SK-N-SH (cell line): ENCODE measurements at regions not wholly inside any gene's neighbourhood (a gene's known extent, or its start where the extent isn't known, plus 50 kb on each side); places are given as distances from the start of the nearest gene placed in this dataset.

Experiments used
- CTCF ChIA-PET: fragments of 300-600, 350-600 bp; formaldehyde crosslinking; extraction: SDS; loops from one replicate; lab custom pipeline; 2021; lab: Yijun Ruan, JAX
- POLR2A ChIA-PET: fragments of 350-600 bp; sonication (Branson Sonifier 250); formaldehyde crosslinking; extraction: SDS; loops from one replicate; lab custom pipeline; 2020; ENCODE audit warnings: antibody characterized with exemption, inconsistent platforms; lab: Yijun Ruan, JAX
- DNase-seq: peaks from one replicate; pipeline ENCODE4 v3.0.0; 2012
- H2AFZ ChIP-seq: fragments of 200-600 bp; sonication (generic); 2 replicates; pipeline ENCODE4 v1.8.1; 2016; ENCODE audit warnings: antibody characterized with exemption, mild to moderate bottlenecking, low read depth
- H3F3A ChIP-seq: fragments of 200-600 bp; sonication (generic); replicated peaks from 2 replicates; pipeline ENCODE3; 2016; ENCODE audit warnings: antibody characterized with exemption, mild to moderate bottlenecking; ENCODE audit not compliant: insufficient read depth
- H3K27ac ChIP-seq, 2 experiments: fragments of 200-500 bp in 1 of 2; fragments of 200-600 bp in 1 of 2; sonication (Bioruptor generic) in 1 of 2; sonication (generic), shearing (Covaris generic) in 1 of 2; 2 replicates each; pipeline versions ENCODE4 v1.5.1 to v1.6.1; 2014 to 2016; ENCODE audit warnings: low read depth in 2 of 2, inconsistent platforms in 1 of 2, low read length in 1 of 2, mild to moderate bottlenecking in 1 of 2, mixed read lengths in 1 of 2
- H3K27me3 ChIP-seq: fragments of 200-600 bp; sonication (generic), shearing (Covaris generic); 2 replicates; pipeline ENCODE4 v1.6.1; 2016; ENCODE audit warnings: mixed run types; ENCODE audit not compliant: insufficient read depth
- H3K36me3 ChIP-seq, 2 experiments: fragments of 200-500 bp in 1 of 2; fragments of 200-600 bp in 1 of 2; sonication (Bioruptor generic) in 1 of 2; sonication (generic) in 1 of 2; replicated peaks in 1 of 2; 2 replicates each; pipeline versions ENCODE3 to v1.5.1; 2014 to 2016; ENCODE audit warnings: low read length in 1 of 2, mild to moderate bottlenecking in 1 of 2; ENCODE audit not compliant: insufficient read depth in 2 of 2, control insufficient read depth in 1 of 2
- H3K4me1 ChIP-seq, 2 experiments: fragments of 200-500 bp in 1 of 2; fragments of 200-600 bp in 1 of 2; sonication (Bioruptor generic) in 1 of 2; sonication (generic), shearing (Covaris generic) in 1 of 2; 2 replicates each; pipeline versions ENCODE4 v1.5.1 to v1.6.1; 2014 to 2016; ENCODE audit warnings: low read depth in 1 of 2, low read length in 1 of 2, mixed run types in 1 of 2; ENCODE audit not compliant: insufficient read depth in 2 of 2, control insufficient read depth in 1 of 2
- H3K4me2 ChIP-seq: fragments of 200-600 bp; sonication (generic), shearing (Covaris generic); 2 replicates; pipeline ENCODE4 v1.6.1; 2017; ENCODE audit warnings: mixed run types
- H3K4me3 ChIP-seq, 2 experiments: fragments of 200-500 bp in 1 of 2; fragments of 200-600 bp in 1 of 2; sonication (Bioruptor generic) in 1 of 2; sonication (generic), shearing (Covaris generic) in 1 of 2; 2 replicates each; pipeline versions ENCODE4 v1.5.1 to v1.8.1; 2014 to 2016; ENCODE audit warnings: low read depth in 2 of 2, inconsistent platforms in 1 of 2, low read length in 1 of 2, mild to moderate bottlenecking in 1 of 2, mixed read lengths in 1 of 2, moderate library complexity in 1 of 2
- H3K79me2 ChIP-seq: fragments of 200-600 bp; sonication (generic); 2 replicates; pipeline ENCODE4 v1.8.1; 2017; ENCODE audit warnings: mild to moderate bottlenecking; ENCODE audit not compliant: insufficient read depth
- H3K9ac ChIP-seq: fragments of 200-600 bp; sonication (generic); 2 replicates; pipeline ENCODE4 v1.6.1; 2017; ENCODE audit warnings: mixed run types
- H3K9me2 ChIP-seq: fragments of 200-600 bp; sonication (generic); 2 replicates; pipeline ENCODE4 v1.6.1; 2017; ENCODE audit warnings: mixed run types
- H3K9me3 ChIP-seq: fragments of 200-600 bp; sonication (generic); 2 replicates; pipeline ENCODE4 v1.6.1; 2017; ENCODE audit warnings: mixed run types, mild to moderate bottlenecking, moderate library complexity
- H4K20me1 ChIP-seq: fragments of 200-600 bp; sonication (generic); 2 replicates; pipeline ENCODE4 v1.6.1; 2017; ENCODE audit warnings: mild to moderate bottlenecking, mixed run types; ENCODE audit not compliant: insufficient read depth
- CTCF ChIP-seq: fragments of 200-600 bp; sonication (generic); IDR thresholded peaks from 2 replicates; pipeline ENCODE4 v1.6.1; 2017; ENCODE audit warnings: antibody characterized with exemption, mild to moderate bottlenecking, moderate library complexity
- ELF1 ChIP-seq: IDR thresholded peaks from 2 replicates; pipeline ENCODE4 v1.4.0; 2012
- FOXJ3 ChIP-seq: sonication (generic); formaldehyde crosslinking; IDR thresholded peaks from 2 replicates; pipeline ENCODE4 v1.5.1; 2020; ENCODE audit warnings: mild to moderate bottlenecking, missing genetic modification reagents
- FOXM1 ChIP-seq: IDR thresholded peaks from 2 replicates; pipeline ENCODE4 v1.4.0; 2012; ENCODE audit warnings: low read depth, mild to moderate bottlenecking
- GABPA ChIP-seq: IDR thresholded peaks from 2 replicates; pipeline ENCODE4 v1.4.0; 2012; ENCODE audit warnings: low read depth, mild to moderate bottlenecking
- GATA2 ChIP-seq: sonication (generic); formaldehyde crosslinking; IDR thresholded peaks from 2 replicates; pipeline ENCODE4 v1.5.0; 2020; ENCODE audit warnings: mild to moderate bottlenecking, missing genetic modification reagents
- IRF3 ChIP-seq: fragments of 150-350 bp; IDR thresholded peaks from 2 replicates; pipeline ENCODE4 v1.6.1; 2016; ENCODE audit warnings: mild to moderate bottlenecking, low read depth, low read length
- MAX ChIP-seq: IDR thresholded peaks from 2 replicates; pipeline ENCODE4 v1.4.0; 2012; ENCODE audit warnings: low read depth
- MEF2A ChIP-seq: IDR thresholded peaks from 2 replicates; pipeline ENCODE4 v1.4.0; 2012; ENCODE audit warnings: low read depth, borderline replicate concordance
- MXI1 ChIP-seq: IDR thresholded peaks from 2 replicates; pipeline ENCODE4 v1.6.1; 2012; ENCODE audit warnings: mild to moderate bottlenecking, low read depth, low read length, improper control_type of control experiment
- NRF1 ChIP-seq: IDR thresholded peaks from 2 replicates; pipeline ENCODE4 v1.6.1; 2012; ENCODE audit warnings: low read depth, mild to moderate bottlenecking, low read length
- RAD21 ChIP-seq: IDR thresholded peaks from 2 replicates; pipeline ENCODE4 v1.6.1; 2012; ENCODE audit warnings: mild to moderate bottlenecking, low read length
- RCOR1 ChIP-seq: fragments of 150-350 bp; IDR thresholded peaks from 2 replicates; pipeline ENCODE4 v1.6.1; 2017; ENCODE audit warnings: antibody characterized with exemption, low read length
- RXRA ChIP-seq: IDR thresholded peaks from 2 replicates; pipeline ENCODE4 v1.4.0; 2012; ENCODE audit warnings: low read depth, mild to moderate bottlenecking, borderline replicate concordance
- TAF1 ChIP-seq: IDR thresholded peaks from 2 replicates; pipeline ENCODE4 v1.6.1; 2012; ENCODE audit warnings: low read depth, mild to moderate bottlenecking, low read length, moderate library complexity, borderline replicate concordance
- USF1 ChIP-seq: IDR thresholded peaks from 2 replicates; pipeline ENCODE4 v1.4.0; 2012; ENCODE audit warnings: low read depth, borderline replicate concordance
- USF2 ChIP-seq: fragments of 150-350 bp; IDR thresholded peaks from 2 replicates; pipeline ENCODE4 v1.6.1; 2017; ENCODE audit warnings: antibody characterized with exemption, low read length, low read depth, borderline replicate concordance
- YY1 ChIP-seq: IDR thresholded peaks from 2 replicates; pipeline ENCODE4 v1.4.0; 2012; ENCODE audit warnings: low read depth, mild to moderate bottlenecking
- WGBS: methylation state at CpG from one replicate; pipeline ENCODE4 v1.1.6; 2017; ENCODE audit warnings: low lambda C conversion rate; 5-methylcytosine and 5-hydroxymethylcytosine counted together

GRCh38 chr1:34409689-34410229 lies 233.1 kb downstream of the C1orf94 start:
- Histone ChIP-seq H3K4me1 (no peaks in the 10 kb centered on the region), H4K20me1 (no peaks in the 10 kb centered on the region), H3F3A (no peaks in the 10 kb centered on the region), H3K9ac (no peak overlapping the region), H3K4me2 (no peak overlapping the region), H3K4me3 (no peak overlapping the region), H3K79me2 (no peaks in the 10 kb centered on the region), H3K36me3 (no peaks in the 10 kb centered on the region), H2AFZ (no peak overlapping the region), H3K9me2 (no peaks in the 10 kb centered on the region), H3K27ac (no peak overlapping the region), H3K27me3 (no peaks in the 10 kb centered on the region), H3K9me3 (no peaks in the 10 kb centered on the region)
- TF ChIP-seq CTCF: no peak
- TF ChIP-seq USF1: no peak
- TF ChIP-seq RAD21: no peak
- TF ChIP-seq YY1: no peak
- no peak for TF ChIP-seq MEF2A
- no peak for TF ChIP-seq ELF1
- TF ChIP-seq RCOR1: no peak
- no peak for TF ChIP-seq FOXJ3 (CRISPR knock-in tag)
- TF ChIP-seq RXRA: no peak
- no peak for TF ChIP-seq GATA2
- ChIA-PET POLR2A (no interaction called here), CTCF (interaction anchor here (1.0 to 2.0 kb wide), 3 partner anchors 15 to 333 kb away, joined by 3 to 4 read pairs (median 3); no protein-coding TSS in a partner anchor)
- DNase-seq: no peak
- 33% methylated on average over 6 of the region's 6 CpGs for WGBS

- H2AFZ ChIP-seq: no peak overlapping the region
- no peak overlapping the region for H3K27ac ChIP-seq
- H3K27me3 ChIP-seq: no peaks in the 10 kb centered on the region
- H3K79me2 ChIP-seq: no peaks in the 10 kb centered on the region
- no peaks in the 10 kb centered on the region for H3K36me3 ChIP-seq
- no peaks in the 10 kb centered on the region for H3K9me3 ChIP-seq
- H3K4me2 ChIP-seq: no peak overlapping the region
- no peak overlapping the region for H3K9ac ChIP-seq
- no peak overlapping the region for H3K4me3 ChIP-seq
- no peaks in the 10 kb centered on the region for H4K20me1 ChIP-seq
- H3F3A ChIP-seq: no peaks in the 10 kb centered on the region
- H3K9me2 ChIP-seq: no peaks in the 10 kb centered on the region
- no peaks in the 10 kb centered on the region for H3K4me1 ChIP-seq
- DNase-seq: no peak
- CTCF ChIA-PET: interaction anchor here (0.6 kb wide), 1 partner anchor 904 kb away, joined by 3 read pairs; no protein-coding TSS in a partner anchor
- POLR2A ChIA-PET: no interaction called here
- 28% methylated on average over 12 of the region's 12 CpGs for WGBS
- TF ChIP-seq FOXM1 (no peak), RCOR1 (no peak), YY1 (no peak), GATA2 (no peak), CTCF (no peak), FOXJ3 (CRISPR knock-in tag) (no peak), TAF1 (no peak), GABPA (no peak), USF2 (no peak), NRF1 (no peak), MXI1 (no peak), IRF3 (no peak), MAX (no peak)
These were observed 236.1 kb downstream of the C1orf94 start for GRCh38 chr1:34412598-34413370.
